ES-I3 (cell line): ENCODE measurements at regions not wholly inside any gene's neighbourhood (a gene's known extent, or its start where the extent isn't known, plus 50 kb on each side); places are given as distances from the start of the nearest gene placed in this dataset.

ENCODE experiments used
- H3K36me3 ChIP-seq: 2 replicates; pipeline ENCODE4 v1.6.1; 2013; ENCODE audit warnings: mild to moderate bottlenecking, low read length, control low read depth, moderate library complexity; ENCODE audit not compliant: insufficient read depth
- H3K4me1 ChIP-seq: 2 replicates; pipeline ENCODE4 v1.6.1; 2013; ENCODE audit warnings: mild to moderate bottlenecking, control low read depth, low read length; ENCODE audit not compliant: insufficient read depth
- H3K9ac ChIP-seq: 2 replicates; pipeline ENCODE4 v1.6.1; 2013; ENCODE audit warnings: low read depth, mild to moderate bottlenecking, low read length, moderate library complexity
- H3K9me3 ChIP-seq: 2 replicates; pipeline ENCODE4 v1.6.1; 2013; ENCODE audit warnings: mild to moderate bottlenecking, low read length, moderate library complexity; ENCODE audit not compliant: control insufficient read depth, insufficient read depth

DNA sequence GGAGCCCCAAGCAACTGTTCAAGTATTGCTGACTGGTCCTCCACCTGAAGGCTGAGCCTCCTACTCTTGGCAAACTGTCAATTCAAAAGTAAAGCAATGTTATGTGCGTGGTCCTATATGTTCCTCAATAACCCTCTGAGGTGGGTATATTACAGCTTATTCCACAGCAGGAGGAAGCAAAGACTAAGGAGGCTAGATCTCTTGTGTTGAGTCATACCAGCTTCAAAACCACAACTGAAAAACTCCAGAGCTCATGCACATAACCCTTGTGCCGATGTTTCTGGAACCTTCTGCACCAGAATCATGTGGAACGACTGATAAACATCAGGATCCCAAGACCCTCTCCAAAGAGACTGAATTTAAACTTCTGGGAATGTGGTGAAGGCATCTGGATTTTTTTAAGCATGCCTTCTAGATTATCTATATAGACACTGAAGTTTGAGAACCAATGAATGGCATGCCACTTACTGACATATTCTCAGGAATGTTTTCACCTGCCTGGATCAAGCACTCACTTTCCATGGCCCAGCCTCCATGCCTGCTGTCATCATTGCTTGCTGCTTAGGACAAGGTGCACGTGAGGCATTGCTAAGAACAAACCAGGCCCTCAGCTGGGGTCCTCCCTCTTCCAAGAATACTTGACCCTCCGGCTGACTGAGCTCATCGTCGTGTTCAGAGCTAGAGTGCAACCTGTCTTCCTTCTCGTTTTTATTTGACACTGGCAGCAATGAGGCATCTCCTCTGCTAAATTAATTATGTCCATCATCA, 194.7 kb downstream of the BCL11B start:
- no peak overlapping the region for H3K9ac ChIP-seq
- H3K4me1 ChIP-seq = no peaks in the 10 kb centered on the region
- no peaks in the 10 kb centered on the region for H3K36me3 ChIP-seq
- H3K9me3 ChIP-seq = no peaks in the 10 kb centered on the region

DNA sequence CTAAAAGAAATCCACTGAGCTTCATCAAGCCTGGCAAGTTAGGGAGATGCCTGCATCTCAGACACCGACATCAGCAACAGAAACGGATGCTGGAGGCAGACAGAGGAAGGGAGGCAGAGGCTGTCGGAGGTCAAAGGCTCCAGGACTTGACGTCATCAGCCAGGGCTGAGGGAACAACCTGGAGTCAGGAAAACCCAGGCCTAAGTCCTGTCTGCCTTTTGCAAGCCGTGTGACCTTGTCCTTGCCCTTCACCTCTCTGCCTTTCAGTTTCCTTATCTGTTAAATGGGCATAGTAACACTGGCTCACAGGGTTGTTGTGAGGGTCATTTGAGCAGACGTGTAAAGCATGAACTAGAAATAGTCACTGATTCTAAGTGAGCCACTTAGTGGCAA, 194.2 kb downstream of the BCL11B start:
- no peaks in the 10 kb centered on the region for H3K9me3 ChIP-seq
- no peaks in the 10 kb centered on the region for H3K36me3 ChIP-seq
- no peaks in the 10 kb centered on the region for H3K4me1 ChIP-seq
- H3K9ac ChIP-seq = no peak overlapping the region

DNA sequence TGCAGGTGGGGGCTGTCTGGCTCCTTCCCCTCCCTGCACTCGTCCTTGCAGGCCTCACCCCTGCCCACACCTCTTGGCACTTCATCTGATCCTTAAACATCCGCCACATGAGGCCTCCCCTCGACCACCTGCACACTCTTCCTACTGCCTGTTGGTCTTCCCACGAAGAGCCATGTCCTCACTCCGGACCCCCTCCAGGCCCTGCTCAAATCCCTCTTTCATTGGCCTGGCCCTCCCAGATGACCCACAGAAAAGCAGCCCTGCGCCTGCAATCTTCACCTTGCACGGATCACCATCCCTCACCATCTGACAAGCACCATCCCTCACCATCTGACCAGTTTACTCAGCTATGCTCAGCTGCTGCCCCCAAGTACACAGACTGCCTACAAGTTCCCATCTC, 193.6 kb downstream of the BCL11B start:
- H3K9ac ChIP-seq = no peak overlapping the region
- H3K36me3 ChIP-seq = no peaks in the 10 kb centered on the region
- H3K9me3 ChIP-seq = no peaks in the 10 kb centered on the region
- H3K4me1 ChIP-seq = no peaks in the 10 kb centered on the region

DNA sequence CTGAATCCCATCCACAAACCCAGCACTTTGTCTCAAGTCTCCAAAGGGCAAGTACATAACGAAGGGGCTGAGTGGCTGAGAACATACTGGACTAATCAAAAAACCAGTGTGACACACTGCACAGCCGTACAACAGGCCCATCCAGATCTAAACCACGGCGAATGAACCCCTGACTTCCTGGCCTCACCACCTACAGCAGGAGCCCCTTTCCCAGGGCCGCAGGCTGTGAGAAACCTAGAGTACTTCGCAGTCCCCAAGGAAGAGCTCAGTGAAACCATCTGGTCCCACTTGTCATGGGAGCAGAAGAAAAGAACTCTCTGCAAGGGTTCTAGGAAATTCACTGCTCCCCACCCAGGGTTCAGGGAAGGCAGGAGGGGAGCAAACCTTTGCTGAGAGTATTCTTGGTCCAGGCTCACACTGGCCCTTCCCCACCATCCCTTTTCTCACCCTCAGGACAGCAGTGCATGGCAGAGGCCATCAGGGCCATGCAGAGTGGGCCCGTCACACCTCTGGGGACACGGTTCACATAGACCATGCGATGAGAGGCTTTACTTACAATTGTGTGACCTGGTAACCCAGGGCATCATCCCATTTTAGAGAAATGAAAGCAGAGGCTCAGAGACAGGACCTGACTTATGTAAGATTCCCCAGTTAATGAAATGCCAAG, 192.8 kb downstream of the BCL11B start:
- no peaks in the 10 kb centered on the region for H3K4me1 ChIP-seq
- no peaks in the 10 kb centered on the region for H3K9me3 ChIP-seq

DNA sequence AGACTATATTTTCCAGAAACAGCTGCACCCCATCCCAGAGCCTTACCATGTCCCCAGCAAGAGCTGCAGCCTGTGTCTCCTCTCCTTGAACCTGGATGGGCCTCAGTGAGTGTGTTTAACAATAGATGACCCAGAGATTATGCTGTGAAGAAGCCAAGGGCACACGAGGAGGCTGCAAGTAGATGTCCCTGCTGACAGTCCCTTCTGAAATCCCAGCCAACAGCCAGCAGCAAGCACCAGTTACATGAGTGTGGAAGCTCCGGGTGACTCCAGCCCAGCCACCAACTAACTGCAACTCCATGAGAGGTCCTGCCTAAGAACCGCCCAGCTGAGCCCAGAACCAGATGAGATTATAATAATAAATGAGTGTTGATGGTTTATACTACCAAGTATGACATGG, 191.7 kb downstream of the BCL11B start:
- no peak overlapping the region for H3K9ac ChIP-seq
- no peaks in the 10 kb centered on the region for H3K4me1 ChIP-seq
- H3K36me3 ChIP-seq = no peaks in the 10 kb centered on the region
- no peaks in the 10 kb centered on the region for H3K9me3 ChIP-seq

More for the DNA sequence above, 192.8 kb downstream of the BCL11B start:
- H3K36me3 ChIP-seq = no peaks in the 10 kb centered on the region
- H3K9ac ChIP-seq = no peak overlapping the region

DNA sequence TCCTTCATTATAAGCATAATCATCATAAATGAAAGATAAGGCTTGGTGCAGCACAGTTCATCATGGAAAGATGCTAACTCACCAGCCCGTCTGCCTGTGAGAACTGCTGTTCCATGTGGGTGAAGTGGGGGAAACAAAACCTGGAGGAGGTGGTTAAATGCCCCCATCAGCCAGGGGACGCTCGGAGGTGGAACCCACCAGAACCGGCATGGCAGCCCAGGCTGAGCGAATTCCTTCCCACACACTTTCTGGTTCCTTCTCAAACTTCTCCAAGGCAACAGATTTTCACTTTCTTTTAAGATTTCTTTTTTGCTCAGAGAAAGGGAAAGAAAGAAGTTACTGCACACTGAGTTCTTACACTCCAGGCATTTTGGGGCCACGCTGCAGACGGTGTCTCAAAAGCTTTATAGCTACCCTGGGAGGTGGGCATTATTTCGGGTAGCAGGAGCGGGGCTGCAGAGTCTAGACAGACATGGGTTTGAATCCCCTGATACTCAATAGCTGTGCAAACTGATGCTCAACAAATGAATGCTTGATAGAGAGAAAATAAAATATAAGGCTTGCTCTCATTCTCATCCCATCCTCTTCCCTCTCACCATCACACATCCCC, 190.7 kb downstream of the BCL11B start:
- H3K36me3 ChIP-seq = no peaks in the 10 kb centered on the region
- H3K4me1 ChIP-seq = no peaks in the 10 kb centered on the region
- no peak overlapping the region for H3K9ac ChIP-seq
- H3K9me3 ChIP-seq = no peaks in the 10 kb centered on the region

DNA sequence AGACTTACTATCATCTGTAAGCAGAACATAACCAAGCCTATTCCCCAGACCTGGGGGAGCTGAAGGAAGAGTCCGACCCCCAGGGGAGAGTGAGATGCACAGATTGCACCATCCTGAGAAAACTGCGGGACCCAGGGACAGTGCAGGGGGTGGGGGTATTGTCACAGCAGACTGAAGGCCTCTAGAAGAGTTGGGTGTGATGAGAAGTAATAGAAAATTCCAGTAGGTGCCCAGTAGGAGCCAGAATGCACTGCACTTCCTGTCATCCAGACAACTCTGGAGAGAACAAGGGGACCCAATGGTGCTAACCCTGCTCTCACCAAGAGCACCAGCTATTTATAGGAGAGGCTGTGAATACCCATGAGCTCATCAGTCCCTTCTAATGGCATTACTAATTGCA, 190.1 kb downstream of the BCL11B start:
- H3K9ac ChIP-seq = no peak overlapping the region
- H3K4me1 ChIP-seq = no peaks in the 10 kb centered on the region
- no peaks in the 10 kb centered on the region for H3K9me3 ChIP-seq
- H3K36me3 ChIP-seq = no peaks in the 10 kb centered on the region

DNA sequence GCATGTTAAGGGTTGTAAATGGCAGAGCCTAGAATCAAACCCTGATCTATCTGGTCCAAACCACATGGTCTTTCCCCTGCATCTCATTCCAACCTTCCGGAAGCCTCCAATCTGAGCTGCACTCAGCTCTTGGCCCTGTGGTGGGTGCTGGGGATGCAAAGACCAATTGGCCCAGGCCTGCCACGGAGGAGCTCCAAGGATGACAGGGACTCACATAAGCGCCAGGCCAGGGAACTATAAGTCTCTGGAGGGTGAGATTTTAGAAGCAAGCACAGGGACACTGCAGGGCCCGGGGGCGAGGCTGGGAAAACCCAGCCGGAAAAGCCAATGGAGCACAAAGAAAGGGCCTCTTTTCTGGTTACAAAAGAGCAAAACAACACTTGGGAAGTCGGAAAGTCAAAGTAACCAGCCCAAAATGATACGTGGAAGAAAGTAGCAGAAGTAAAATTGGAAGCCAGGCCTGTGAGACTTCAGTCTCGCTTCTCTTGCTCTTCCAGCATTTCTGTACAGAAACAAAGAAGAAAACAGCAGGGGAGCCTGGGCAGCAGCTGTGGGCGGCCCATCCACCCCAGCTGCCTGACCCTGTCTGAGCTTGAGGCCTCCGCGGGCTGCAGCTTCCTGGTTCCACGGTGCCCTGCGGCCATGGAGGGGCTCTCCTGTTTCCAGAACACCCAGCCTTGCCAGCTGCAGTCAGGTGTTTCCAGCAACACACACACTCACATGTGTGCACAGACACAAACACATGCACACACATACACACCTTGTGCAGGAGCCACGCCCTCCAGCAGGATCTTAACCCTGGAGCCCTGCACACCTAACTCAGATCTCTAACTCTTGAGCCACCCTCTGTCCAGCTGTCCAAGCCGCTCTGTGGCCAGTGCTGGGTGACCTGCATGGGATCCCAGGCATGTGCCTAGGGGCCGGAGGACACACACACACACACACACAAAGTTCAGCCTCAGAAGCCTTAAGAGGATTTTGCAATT, 178.2 kb downstream of the BCL11B start:
- no peak overlapping the region for H3K9ac ChIP-seq
- H3K36me3 ChIP-seq = no peaks in the 10 kb centered on the region
- H3K9me3 ChIP-seq = no peaks in the 10 kb centered on the region
- peaks cover 3% of the 10 kb centered on the region; the same call in 1 of the 2 replicates for H3K4me1 ChIP-seq

DNA sequence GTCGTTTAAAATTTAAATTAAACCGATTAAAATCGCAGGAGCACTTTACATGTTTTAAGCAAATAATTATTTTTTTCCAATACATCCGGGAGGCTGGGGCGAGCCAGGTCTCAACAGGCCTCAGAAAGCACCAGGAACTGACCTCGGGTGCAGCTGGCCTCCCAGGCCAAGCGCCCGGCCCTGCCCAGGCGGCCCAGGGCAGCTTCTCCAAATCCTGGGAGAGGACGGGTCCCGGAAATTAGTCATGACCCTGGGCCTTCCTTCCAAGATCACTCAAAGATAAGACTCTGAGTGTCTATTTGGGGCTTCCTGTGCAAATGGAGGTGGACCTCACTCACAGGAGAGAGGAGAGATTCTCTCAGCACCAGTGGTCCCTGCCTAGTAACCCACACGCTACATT, 177.1 kb downstream of the BCL11B start:
- Histone ChIP-seq H3K4me1 (peaks cover 3% of the 10 kb centered on the region; the same call in 1 of the 2 replicates), H3K9me3 (no peaks in the 10 kb centered on the region), H3K9ac (no peak overlapping the region), H3K36me3 (no peaks in the 10 kb centered on the region)

DNA sequence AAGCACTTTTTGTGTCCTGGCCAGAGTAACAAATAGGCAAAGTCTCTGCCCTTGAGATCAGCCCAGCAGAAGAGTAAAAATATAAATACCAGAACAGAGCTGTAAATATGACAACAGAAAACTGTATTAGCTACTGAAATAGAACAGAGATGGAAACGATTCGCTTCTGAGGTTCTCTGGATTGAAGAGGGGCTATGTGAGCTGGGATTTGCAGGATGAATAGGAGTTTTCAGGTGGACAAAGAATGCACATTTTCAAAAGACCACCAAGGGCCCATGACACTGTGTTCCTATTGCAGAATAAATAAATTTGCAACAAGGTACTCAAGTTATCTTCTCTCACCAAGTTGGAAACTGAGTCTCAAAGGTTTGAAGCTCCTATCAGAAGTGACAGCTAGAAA, 176.6 kb downstream of the BCL11B start:
- Histone ChIP-seq H3K4me1 (peaks cover 3% of the 10 kb centered on the region; the same call in 1 of the 2 replicates), H3K9ac (no peak overlapping the region), H3K36me3 (no peaks in the 10 kb centered on the region), H3K9me3 (no peaks in the 10 kb centered on the region)

DNA sequence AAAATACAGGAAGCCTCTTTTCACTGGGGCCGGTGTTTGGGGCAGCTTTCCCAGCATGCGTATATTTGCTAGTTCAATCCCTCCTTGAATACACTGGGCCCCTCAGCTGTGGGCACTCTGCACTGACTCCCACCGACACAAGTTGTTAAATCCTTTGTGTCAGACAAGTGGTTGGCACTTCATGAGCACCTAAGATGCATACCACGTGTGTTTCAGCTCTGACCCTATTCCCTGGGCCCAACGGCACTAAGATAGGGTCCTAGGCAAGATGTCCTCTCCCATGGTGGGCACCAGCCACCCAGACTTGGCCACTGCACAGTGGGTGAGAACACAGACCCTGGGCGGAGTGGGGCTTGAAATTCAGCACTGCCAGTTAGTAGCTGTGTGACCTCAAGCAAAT, 173.8 kb downstream of the BCL11B start:
- H3K9ac ChIP-seq = no peak overlapping the region
- H3K9me3 ChIP-seq = no peaks in the 10 kb centered on the region
- peaks cover 7% of the 10 kb centered on the region; the same call in 1 of the 2 replicates for H3K4me1 ChIP-seq
- H3K36me3 ChIP-seq = no peaks in the 10 kb centered on the region

DNA sequence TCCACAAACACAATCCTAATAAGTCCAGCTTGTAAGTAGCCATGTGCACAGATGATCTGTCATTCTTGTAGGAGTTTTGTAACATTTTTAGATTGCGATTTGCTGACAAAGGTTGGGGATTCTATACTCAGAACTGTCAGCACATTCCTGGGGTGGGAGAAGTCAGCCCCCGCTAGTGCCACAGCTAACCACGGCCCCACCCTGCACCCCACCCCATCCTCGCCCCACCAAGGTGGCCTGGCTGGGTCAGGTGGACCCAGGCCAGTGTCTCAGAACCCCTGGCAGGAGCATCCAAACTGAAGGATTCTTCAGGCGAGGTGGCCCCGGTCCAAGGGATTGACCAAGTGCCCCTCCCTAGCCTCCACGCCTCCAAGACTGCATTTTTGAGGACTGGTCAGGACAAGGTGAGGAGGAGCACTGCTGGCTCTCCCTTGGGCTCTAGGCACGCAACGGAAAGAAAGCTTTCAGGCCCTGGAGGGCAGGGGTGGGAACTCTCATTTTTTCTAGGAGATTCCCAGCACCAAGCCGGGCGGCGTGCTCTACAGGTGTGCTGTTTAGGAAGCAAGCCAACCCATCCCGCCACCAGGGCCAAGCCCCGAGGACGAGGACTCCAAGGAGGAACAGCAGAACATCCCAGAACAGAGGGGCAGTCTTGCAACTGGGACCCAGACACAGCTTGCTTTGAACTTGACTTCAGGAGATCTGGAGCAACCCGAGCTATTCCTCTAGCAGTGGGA, 172.8 kb downstream of the BCL11B start:
- H3K9ac ChIP-seq = no peak overlapping the region
- peaks cover 4% of the 10 kb centered on the region; the same call in 1 of the 2 replicates for H3K4me1 ChIP-seq
- H3K9me3 ChIP-seq = no peaks in the 10 kb centered on the region
- H3K36me3 ChIP-seq = no peaks in the 10 kb centered on the region

DNA sequence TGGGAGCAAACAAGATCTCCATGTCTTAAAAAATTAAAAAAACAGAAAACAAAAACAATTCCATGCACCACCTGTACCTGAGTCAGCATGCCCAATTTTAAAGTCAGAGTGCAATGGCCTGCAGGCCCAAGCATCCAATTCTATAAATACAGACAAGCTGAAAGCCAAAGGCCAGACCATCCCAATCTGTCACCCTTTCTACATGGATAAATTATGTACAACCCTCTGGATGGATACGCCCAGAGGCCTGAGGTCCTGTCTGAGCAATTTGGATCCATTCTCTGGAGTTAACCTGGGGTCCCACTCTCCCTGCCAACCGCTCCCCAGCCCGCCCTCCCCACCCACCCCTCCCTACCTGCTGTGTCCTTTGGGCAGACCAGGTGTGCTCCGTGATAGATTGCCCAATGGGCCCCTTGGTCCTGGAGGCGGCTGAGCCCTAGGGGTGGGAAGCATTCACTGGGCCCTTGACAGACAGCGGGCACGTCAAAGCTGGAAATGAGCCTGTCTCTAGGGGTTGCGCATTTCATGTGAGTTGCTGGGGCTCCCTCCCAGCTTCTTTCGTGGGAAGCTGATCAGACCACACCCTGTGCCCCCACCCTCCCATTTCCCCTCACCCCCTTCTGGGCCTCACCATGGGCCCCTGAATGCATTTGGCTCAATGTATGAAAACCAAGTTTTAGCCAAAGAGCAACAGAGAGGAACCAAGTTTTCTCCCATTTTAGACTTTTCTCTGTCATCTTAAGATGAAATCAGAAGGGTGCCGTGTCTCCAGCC, 171.3 kb downstream of the BCL11B start:
- Histone ChIP-seq H3K9me3 (no peaks in the 10 kb centered on the region), H3K4me1 (peaks cover 4% of the 10 kb centered on the region; the same call in 1 of the 2 replicates), H3K9ac (no peak overlapping the region), H3K36me3 (no peaks in the 10 kb centered on the region)
